ENCODE measurements at regions not wholly inside any gene's neighbourhood (a gene's known extent, or its start where the extent isn't known, plus 50 kb on each side); places are given as distances from the start of the nearest gene placed in this dataset.
A peak's percentile ranks its signal among the peaks of the same experiment; 100 is the strongest.

DNA sequence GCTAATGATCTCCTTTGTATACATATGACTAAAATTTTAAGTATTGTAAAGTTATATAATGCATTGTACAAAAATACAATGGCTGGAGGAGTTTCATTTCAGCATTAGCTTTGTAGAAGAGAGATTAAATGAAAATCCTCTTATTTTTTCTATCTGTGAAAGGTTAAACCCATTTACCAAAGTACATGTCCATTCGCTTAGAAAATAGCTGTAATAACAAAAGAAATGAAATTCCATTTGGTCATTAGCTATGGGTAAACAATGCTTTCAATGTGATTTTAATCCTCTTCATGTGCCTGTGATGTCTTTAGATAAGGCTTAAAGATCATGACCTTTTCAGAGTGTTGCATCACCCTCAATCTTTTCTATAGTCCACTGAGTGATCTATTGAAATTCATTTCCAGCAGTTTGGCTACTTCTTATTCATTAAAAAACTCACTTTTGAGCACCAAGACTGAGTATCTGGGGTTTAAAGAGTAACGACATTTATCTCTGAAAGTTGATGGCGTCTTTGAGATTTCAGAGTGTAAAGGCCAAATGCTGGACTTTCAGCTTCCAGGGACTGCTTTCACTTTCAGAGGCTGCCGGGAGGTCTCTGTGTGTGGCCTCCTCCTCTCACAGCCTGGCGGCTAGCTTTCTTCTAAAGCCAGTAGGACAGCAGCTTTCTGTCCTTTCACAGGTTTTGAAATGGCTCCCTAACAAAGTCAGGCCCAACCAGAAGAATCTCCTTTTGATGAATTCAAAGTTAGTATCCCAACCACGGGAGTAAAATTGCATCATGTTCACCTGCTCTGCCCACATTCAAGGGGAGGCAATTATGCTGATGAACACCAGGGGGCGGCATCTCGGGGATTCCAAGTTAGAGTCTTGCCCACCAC lies 701.4 kb upstream of the COBL start:
- DNase-seq = peak; percentile 1

GRCh38 chr7:52009181-52009580 lies 692.6 kb upstream of the COBL start:
- H3K27ac Mint-ChIP-seq = no peak overlapping the region
- H3K9me3 Mint-ChIP-seq = peaks cover 7 to 9% of the 10 kb centered on the region in 2 donors
- no peaks in the 10 kb centered on the region for H3K4me1 Mint-ChIP-seq
- DNase-seq (no peak), ATAC-seq (replicated peaks) (no peak)
- H3K4me3 Mint-ChIP-seq = no peak overlapping the region
- no peaks in the 10 kb centered on the region for H3K27me3 Mint-ChIP-seq
- H3K36me3 Mint-ChIP-seq = no peaks in the 10 kb centered on the region

More for the DNA sequence above, 701.4 kb upstream of the COBL start:
- H3K4me1 Mint-ChIP-seq = no peaks in the 10 kb centered on the region
- no peaks in the 10 kb centered on the region for H3K36me3 Mint-ChIP-seq
- H3K27ac Mint-ChIP-seq = no peak overlapping the region
- peaks cover 2 to 5% of the 10 kb centered on the region in 2 donors for H3K9me3 Mint-ChIP-seq
- no peaks in the 10 kb centered on the region for H3K27me3 Mint-ChIP-seq
- no peak overlapping the region for H3K4me3 Mint-ChIP-seq
- ATAC-seq (replicated peaks) = peak in 1 of 2 donors; percentile 43

DNA sequence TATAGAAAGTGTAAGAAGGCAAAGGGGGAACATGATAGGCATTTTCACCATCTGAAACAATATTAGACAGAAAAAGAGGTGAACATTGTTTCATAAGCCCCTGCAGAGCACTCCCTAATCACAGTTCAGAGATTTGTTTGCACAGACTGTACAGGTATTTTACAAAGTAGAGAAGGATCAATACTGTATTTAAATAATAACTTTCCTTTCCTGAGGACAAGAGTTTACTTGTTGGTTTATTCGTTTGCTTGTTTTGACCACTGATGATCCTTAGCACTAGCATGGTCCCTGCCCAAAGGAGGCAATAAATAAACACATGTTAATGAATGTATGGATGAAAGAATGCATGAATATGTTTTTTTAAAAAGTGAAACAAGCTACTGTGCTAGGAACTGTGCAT lies 690.1 kb upstream of the COBL start:
- no peak overlapping the region for H3K27ac Mint-ChIP-seq
- H3K27me3 Mint-ChIP-seq = no peaks in the 10 kb centered on the region
- H3K36me3 Mint-ChIP-seq = peaks cover 0 to 2% of the 10 kb centered on the region in 2 donors
- no peak for DNase-seq
- no peak for ATAC-seq (replicated peaks)
- H3K4me1 Mint-ChIP-seq = no peaks in the 10 kb centered on the region
- H3K9me3 Mint-ChIP-seq = peaks cover 14 to 16% of the 10 kb centered on the region in 2 donors
- H3K4me3 Mint-ChIP-seq = no peak overlapping the region

- ATAC-seq (replicated peaks) (no peak), DNase-seq (no peak)
- H3K9me3 Mint-ChIP-seq = peaks cover 13 to 16% of the 10 kb centered on the region in 2 donors
- H3K36me3 Mint-ChIP-seq = peaks cover 0 to 2% of the 10 kb centered on the region in 2 donors
- H3K27me3 Mint-ChIP-seq = no peaks in the 10 kb centered on the region
- no peak overlapping the region for H3K27ac Mint-ChIP-seq
- no peak overlapping the region for H3K4me3 Mint-ChIP-seq
- no peaks in the 10 kb centered on the region for H3K4me1 Mint-ChIP-seq
These were observed 689.0 kb upstream of the COBL start for GRCh38 chr7:52005613-52006012.

GRCh38 chr7:51995596-51996179 lies 679.1 kb upstream of the COBL start:
- no peak for ATAC-seq (replicated peaks)
- no peak overlapping the region for H3K4me3 Mint-ChIP-seq

GRCh38 chr7:51982653-51983052 lies 666.0 kb upstream of the COBL start:
- H3K9me3 Mint-ChIP-seq = peaks cover 7 to 9% of the 10 kb centered on the region in 2 donors
- no peaks in the 10 kb centered on the region for H3K36me3 Mint-ChIP-seq
- H3K4me3 Mint-ChIP-seq = no peak overlapping the region
- no peaks in the 10 kb centered on the region for H3K27me3 Mint-ChIP-seq
- no peak for DNase-seq
- H3K4me1 Mint-ChIP-seq = no peaks in the 10 kb centered on the region
- ATAC-seq (replicated peaks) = no peak
- no peak overlapping the region for H3K27ac Mint-ChIP-seq

More at GRCh38 chr7:51995596-51996179, 679.1 kb upstream of the COBL start:
- Mint-ChIP-seq H3K27me3 (no peaks in the 10 kb centered on the region), H3K27ac (no peak overlapping the region), H3K36me3 (no peaks in the 10 kb centered on the region), H3K4me1 (no peaks in the 10 kb centered on the region), H3K9me3 (peaks cover 10 to 19% of the 10 kb centered on the region in 2 donors)
- DNase-seq = no peak

GRCh38 chr7:51980812-51981211 lies 664.2 kb upstream of the COBL start:
- ATAC-seq (replicated peaks) (no peak), DNase-seq (no peak)
- H3K4me1 Mint-ChIP-seq = no peaks in the 10 kb centered on the region
- H3K27me3 Mint-ChIP-seq = no peaks in the 10 kb centered on the region
- H3K36me3 Mint-ChIP-seq = no peaks in the 10 kb centered on the region
- no peak overlapping the region for H3K27ac Mint-ChIP-seq
- no peak overlapping the region for H3K4me3 Mint-ChIP-seq
- H3K9me3 Mint-ChIP-seq = peaks cover 0 to 6% of the 10 kb centered on the region in 2 donors

DNA sequence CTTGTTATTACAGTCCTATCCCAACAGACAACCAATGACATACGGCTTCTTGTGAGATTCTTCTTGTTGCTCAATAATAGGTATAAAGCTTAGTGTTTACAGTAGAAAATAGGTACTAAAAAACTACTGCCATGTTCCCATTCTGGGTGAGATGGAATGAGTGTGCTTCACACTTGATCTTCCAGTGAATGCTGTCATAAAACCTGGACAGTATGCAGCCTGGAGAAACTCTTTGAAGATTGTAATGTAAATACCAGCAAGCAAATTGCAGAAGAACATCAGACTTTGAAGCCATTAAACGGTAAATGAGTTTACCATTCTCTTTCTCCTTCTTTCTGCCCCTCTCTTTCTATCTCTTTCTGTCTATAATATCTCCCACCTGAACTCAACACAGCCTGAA lies 663.7 kb upstream of the COBL start:
- Mint-ChIP-seq H3K4me1 (no peaks in the 10 kb centered on the region), H3K27me3 (no peaks in the 10 kb centered on the region), H3K9me3 (peaks cover 0 to 4% of the 10 kb centered on the region in 2 donors), H3K27ac (no peak overlapping the region), H3K36me3 (no peaks in the 10 kb centered on the region), H3K4me3 (no peak overlapping the region)
- no peak for ATAC-seq (replicated peaks)
- no peak for DNase-seq

- DNase-seq = no peak
- no peak overlapping the region for H3K4me3 Mint-ChIP-seq
- ATAC-seq (replicated peaks) = no peak
- no peaks in the 10 kb centered on the region for H3K27me3 Mint-ChIP-seq
- H3K4me1 Mint-ChIP-seq = no peaks in the 10 kb centered on the region
- peaks cover 0 to 3% of the 10 kb centered on the region in 2 donors for H3K9me3 Mint-ChIP-seq
- H3K27ac Mint-ChIP-seq = no peak overlapping the region
- no peaks in the 10 kb centered on the region for H3K36me3 Mint-ChIP-seq
These were observed 661.3 kb upstream of the COBL start for GRCh38 chr7:51977913-51978312.

GRCh38 chr7:51973939-51974338 lies 657.3 kb upstream of the COBL start:
- no peak overlapping the region for H3K4me3 Mint-ChIP-seq
- DNase-seq = no peak
- no peak for ATAC-seq (replicated peaks)
- no peak overlapping the region for H3K27ac Mint-ChIP-seq
- peaks cover 0 to 6% of the 10 kb centered on the region in 2 donors for H3K9me3 Mint-ChIP-seq
- H3K27me3 Mint-ChIP-seq = no peaks in the 10 kb centered on the region
- no peaks in the 10 kb centered on the region for H3K4me1 Mint-ChIP-seq
- no peaks in the 10 kb centered on the region for H3K36me3 Mint-ChIP-seq

DNA sequence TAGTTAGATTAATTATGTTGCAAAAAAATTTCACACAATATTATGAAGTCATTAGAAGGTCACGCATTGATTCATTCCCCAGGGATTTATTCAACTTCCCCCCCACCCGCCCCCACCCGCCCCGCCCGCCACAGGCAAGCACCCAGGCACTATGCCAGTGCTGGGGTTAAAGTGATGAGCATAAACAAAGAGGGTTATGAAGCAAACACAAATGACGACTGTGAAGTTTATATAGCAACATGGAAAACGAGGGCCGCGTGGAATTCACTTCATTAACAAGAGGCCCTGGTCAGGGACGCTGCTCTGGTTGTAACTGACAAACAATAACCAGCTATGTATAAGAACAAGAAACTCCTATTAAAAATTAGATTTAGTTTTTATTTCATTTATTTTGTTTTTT lies 656.5 kb upstream of the COBL start:
- DNase-seq (no peak), ATAC-seq (replicated peaks) (no peak)
- H3K9me3 Mint-ChIP-seq = peaks cover 0 to 4% of the 10 kb centered on the region in 2 donors
- H3K27ac Mint-ChIP-seq = no peak overlapping the region
- H3K27me3 Mint-ChIP-seq = no peaks in the 10 kb centered on the region
- H3K4me1 Mint-ChIP-seq = no peaks in the 10 kb centered on the region
- no peaks in the 10 kb centered on the region for H3K36me3 Mint-ChIP-seq
- H3K4me3 Mint-ChIP-seq = no peak overlapping the region

- no peak overlapping the region for H3K4me3 Mint-ChIP-seq
- H3K9me3 Mint-ChIP-seq = peaks cover 0 to 4% of the 10 kb centered on the region in 2 donors
- no peaks in the 10 kb centered on the region for H3K27me3 Mint-ChIP-seq
- ATAC-seq (replicated peaks) = no peak
- no peak overlapping the region for H3K27ac Mint-ChIP-seq
- H3K36me3 Mint-ChIP-seq = no peaks in the 10 kb centered on the region
- H3K4me1 Mint-ChIP-seq = no peaks in the 10 kb centered on the region
- no peak for DNase-seq
These were observed 654.5 kb upstream of the COBL start for GRCh38 chr7:51970961-51971665.

GRCh38 chr7:51968461-51968860 lies 651.9 kb upstream of the COBL start:
- Mint-ChIP-seq H3K27me3 (no peaks in the 10 kb centered on the region), H3K36me3 (no peaks in the 10 kb centered on the region), H3K4me3 (no peak overlapping the region), H3K9me3 (peaks cover 0 to 4% of the 10 kb centered on the region in 2 donors), H3K4me1 (no peaks in the 10 kb centered on the region), H3K27ac (no peak overlapping the region)
- DNase-seq (no peak), ATAC-seq (replicated peaks) (no peak)

DNA sequence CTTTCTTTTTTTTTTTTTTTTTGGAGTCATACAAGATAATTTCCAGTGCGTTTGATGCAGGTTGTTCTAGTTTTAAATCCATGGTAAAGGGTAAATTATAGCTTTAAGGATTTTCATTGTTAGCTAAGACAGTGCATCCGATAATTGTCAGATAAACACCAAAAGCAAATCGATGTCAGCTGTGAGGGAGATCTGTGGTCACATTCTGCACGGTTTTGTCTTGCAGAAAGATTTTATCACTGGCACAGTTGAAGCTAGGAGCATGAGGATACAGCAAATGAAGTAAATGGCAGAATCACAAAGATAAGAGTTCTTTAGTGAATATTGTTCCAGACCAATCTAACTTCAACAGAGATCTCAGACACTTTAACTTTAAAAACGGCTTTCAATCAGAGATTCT lies 648.8 kb upstream of the COBL start:
- no peaks in the 10 kb centered on the region for H3K4me1 Mint-ChIP-seq
- H3K4me3 Mint-ChIP-seq = no peak overlapping the region
- no peaks in the 10 kb centered on the region for H3K27me3 Mint-ChIP-seq
- no peaks in the 10 kb centered on the region for H3K9me3 Mint-ChIP-seq
- no peak overlapping the region for H3K27ac Mint-ChIP-seq
- no peaks in the 10 kb centered on the region for H3K36me3 Mint-ChIP-seq
- DNase-seq = no peak
- ATAC-seq (replicated peaks) = no peak
